Lung (tissue), 11 donors: ENCODE measurements at regions not wholly inside any gene's neighbourhood (a gene's known extent, or its start where the extent isn't known, plus 50 kb on each side); places are given as distances from the start of the nearest gene placed in this dataset.

ENCODE experiments used
- ATAC-seq: fragments of 200-7000 bp; cut with Tn5 transposase; one replicate; pipeline ENCODE4 v1.9.1; 2020; ENCODE audit warnings: moderate number of reproducible peaks; ENCODE audit not compliant: insufficient read depth, low FRiP score
- DNase-seq, 3 donors: peaks; one replicate each; pipeline ENCODE4 v3.0.0-alpha.2; 2013 to 2017
- H3K27ac ChIP-seq, 2 donors: one replicate each; pipeline ENCODE4 v1.5.1; 2013; ENCODE audit warnings: mild to moderate bottlenecking in 2 of 2, moderate library complexity in 2 of 2, control low read depth in 1 of 2, inconsistent platforms in 1 of 2, low read depth in 1 of 2, low read length in 1 of 2
- H3K27me3 ChIP-seq, 3 donors: one replicate each; pipeline ENCODE4 v1.5.1; 2013; ENCODE audit warnings: low read length in 2 of 3; ENCODE audit not compliant: control insufficient read depth in 3 of 3, insufficient read depth in 3 of 3
- H3K36me3 ChIP-seq, 4 donors: one replicate each; pipeline ENCODE4 v1.5.1; 2013; ENCODE audit warnings: low read length in 4 of 4, mild to moderate bottlenecking in 1 of 4, moderate library complexity in 1 of 4; ENCODE audit not compliant: control insufficient read depth in 4 of 4, insufficient read depth in 4 of 4
- H3K4me1 ChIP-seq, 5 donors: one replicate each; pipeline ENCODE4 v1.5.1; 2013; ENCODE audit warnings: low read length in 5 of 5, mild to moderate bottlenecking in 2 of 5, moderate library complexity in 1 of 5; ENCODE audit not compliant: control insufficient read depth in 5 of 5, insufficient read depth in 5 of 5
- H3K4me3 ChIP-seq: one replicate; pipeline ENCODE4 v1.5.1; 2013; ENCODE audit warnings: mild to moderate bottlenecking, control low read depth, moderate library complexity
- H3K9ac ChIP-seq, 2 donors: one replicate each; pipeline ENCODE4 v1.5.1; 2013; ENCODE audit warnings: low read length in 2 of 2, control low read depth in 1 of 2; ENCODE audit not compliant: insufficient read depth in 1 of 2
- H3K9me3 ChIP-seq, 4 donors: one replicate each; pipeline ENCODE4 v1.5.1; 2013; ENCODE audit warnings: low read length in 3 of 4, mild to moderate bottlenecking in 1 of 4, moderate library complexity in 1 of 4; ENCODE audit not compliant: control insufficient read depth in 4 of 4, insufficient read depth in 3 of 4
- CTCF ChIP-seq: IDR thresholded peaks from 2 replicates; pipeline ENCODE4 v1.5.1; 2012; ENCODE audit warnings: mild to moderate bottlenecking; ENCODE audit errors: control extremely low read depth, extremely low read depth
- WGBS, 2 donors: extraction: QIAGEN DNeasy Blood & Tissue Kit; methylation state at CpG; one replicate each; pipeline ENCODE4 v1.1.7; 2013; 5-methylcytosine and 5-hydroxymethylcytosine counted together
- donor health status: control.
- donor health status: control.
- donor health status: Bipolar disorder and iron deficiency.
- donor health status: healthy.
- donor health status: DM: yes; HTN: yes; CAD: no.

- H3K4me1 ChIP-seq, result peaks cover 0 to 9% (median 3%) of the 10 kb centered on the region in 5 donors
- no peak for DNase-seq
- H3K9ac ChIP-seq, result no peak overlapping the region
- no peak overlapping the region for H3K4me3 ChIP-seq
- 59 to 81% methylated on average over 2 of the region's 2 CpGs for WGBS, 2 donors
- TF ChIP-seq CTCF, result no peak
- H3K27me3 ChIP-seq, result no peaks in the 10 kb centered on the region
- no peaks in the 10 kb centered on the region for H3K9me3 ChIP-seq
- H3K36me3 ChIP-seq, result no peaks in the 10 kb centered on the region
- no peak for ATAC-seq
- H3K27ac ChIP-seq, result peak overlapping the region in 1 of 2 donors; percentile 15
These were observed 94.3 kb upstream of the IL6 start for GRCh38 chr7:22632674-22633073.

- no peak for DNase-seq
- Histone ChIP-seq H3K27me3 (no peaks in the 10 kb centered on the region), H3K36me3 (no peaks in the 10 kb centered on the region), H3K27ac (no peak overlapping the region), H3K9ac (no peak overlapping the region), H3K4me3 (no peak overlapping the region), H3K4me1 (peaks cover 0 to 9% (median 3%) of the 10 kb centered on the region in 5 donors), H3K9me3 (no peaks in the 10 kb centered on the region)
- no peak for ATAC-seq
- TF ChIP-seq CTCF, result no peak
- 62 to 78% methylated on average over 2 of the region's 2 CpGs for WGBS, 2 donors
These were observed 95.3 kb upstream of the IL6 start for GRCh38 chr7:22631730-22632129.

- Histone ChIP-seq H3K4me3 (no peak overlapping the region), H3K27ac (no peak overlapping the region), H3K36me3 (no peaks in the 10 kb centered on the region), H3K27me3 (no peaks in the 10 kb centered on the region), H3K9me3 (no peaks in the 10 kb centered on the region), H3K4me1 (peaks cover 0 to 9% (median 3%) of the 10 kb centered on the region in 5 donors), H3K9ac (no peak overlapping the region)
- DNase-seq (no peak), ATAC-seq (no peak)
- TF ChIP-seq CTCF, result no peak
- WGBS, 2 donors, result 97 to 98% methylated on average over 7 of the region's 7 CpGs
These were observed 96.9 kb upstream of the IL6 start for GRCh38 chr7:22630069-22630468.

- Histone ChIP-seq H3K4me1 (peaks cover 0 to 9% (median 3%) of the 10 kb centered on the region in 5 donors), H3K27me3 (no peaks in the 10 kb centered on the region), H3K4me3 (no peak overlapping the region), H3K9ac (no peak overlapping the region), H3K27ac (no peak overlapping the region), H3K9me3 (no peaks in the 10 kb centered on the region), H3K36me3 (no peaks in the 10 kb centered on the region)
- TF ChIP-seq CTCF, result no peak
- no peak for ATAC-seq
- DNase-seq, result peak in 2 of 3 donors; percentile 29 to 47
These were observed 97.9 kb upstream of the IL6 start for GRCh38 chr7:22629056-22629455.
